Mucosa of gallbladder (tissue), 1 donor: ENCODE measurements at regions not wholly inside any gene's neighbourhood (a gene's known extent, or its start where the extent isn't known, plus 50 kb on each side); places are given as distances from the start of the nearest gene placed in this dataset.
"Not testable (repeated sequence)": the region's sequence is repeated elsewhere in the genome, so short reads cannot be mapped to it uniquely, and the experiment has no call there.

Source experiments
- DNase-seq: peaks from one replicate; pipeline ENCODE4 v3.0.0-alpha.2; 2020; ENCODE audit warnings: low spot score
- donor health status: DM: no; HTN: no; CAD: no.

DNA sequence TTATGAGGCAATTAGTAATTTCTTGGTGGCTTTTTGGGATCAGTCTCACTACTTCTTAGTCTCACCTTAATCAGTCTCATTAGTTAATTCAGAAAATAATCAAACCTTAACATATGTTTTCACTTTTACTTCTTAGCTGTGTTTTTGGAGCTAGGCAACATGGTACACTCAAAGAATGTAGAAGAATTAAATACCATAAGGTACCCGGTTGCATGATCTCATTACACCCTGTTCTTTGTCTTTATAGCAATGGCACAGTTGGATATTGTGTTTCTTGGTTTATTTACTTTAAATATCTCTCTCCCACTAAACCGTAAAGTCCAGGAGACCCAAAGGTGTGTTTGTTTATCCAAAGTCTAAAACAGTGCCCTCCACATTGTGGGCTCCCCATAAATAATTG, 132.3 kb downstream of the TNFSF18 start:
- DNase-seq = no peak

DNA sequence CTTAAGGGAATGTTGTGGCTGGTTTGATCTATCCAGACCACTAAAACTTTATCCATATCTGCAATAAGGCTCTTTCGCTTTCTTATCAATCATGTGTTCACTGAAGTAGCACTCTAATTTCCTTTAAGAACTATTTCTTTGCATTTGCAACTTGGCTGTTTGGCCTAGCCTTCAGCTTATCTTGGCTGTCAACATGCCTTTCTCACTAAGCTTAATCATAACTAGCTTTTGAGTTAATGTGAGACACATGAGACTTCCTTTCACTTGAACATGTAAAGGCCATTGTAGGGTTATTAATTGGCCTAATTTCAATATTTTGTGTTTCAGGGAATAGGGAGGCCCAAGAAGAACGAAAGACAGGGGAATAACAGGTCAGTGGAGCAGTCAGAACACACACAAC, 124.7 kb downstream of the TNFSF18 start:
- no peak for DNase-seq

DNA sequence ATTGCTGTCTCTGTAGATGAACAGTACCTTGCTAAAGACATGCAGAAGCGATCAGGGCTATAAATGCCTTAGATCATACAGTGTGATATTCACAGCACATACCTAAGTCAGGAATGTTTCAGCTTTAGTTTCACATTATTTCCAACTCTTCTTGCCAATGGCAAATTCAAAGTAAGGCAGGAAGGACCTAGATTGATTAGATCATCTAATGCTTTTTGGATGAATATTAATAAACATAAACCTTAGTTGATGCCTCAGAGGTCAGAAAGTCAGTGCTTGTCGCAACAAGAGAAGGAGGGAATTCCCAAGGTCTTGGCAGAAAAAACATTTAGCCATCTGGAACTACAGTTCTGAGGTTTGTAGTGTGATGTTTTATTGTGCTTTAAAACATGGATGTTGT, 122.3 kb downstream of the TNFSF18 start:
- DNase-seq = no peak

DNA sequence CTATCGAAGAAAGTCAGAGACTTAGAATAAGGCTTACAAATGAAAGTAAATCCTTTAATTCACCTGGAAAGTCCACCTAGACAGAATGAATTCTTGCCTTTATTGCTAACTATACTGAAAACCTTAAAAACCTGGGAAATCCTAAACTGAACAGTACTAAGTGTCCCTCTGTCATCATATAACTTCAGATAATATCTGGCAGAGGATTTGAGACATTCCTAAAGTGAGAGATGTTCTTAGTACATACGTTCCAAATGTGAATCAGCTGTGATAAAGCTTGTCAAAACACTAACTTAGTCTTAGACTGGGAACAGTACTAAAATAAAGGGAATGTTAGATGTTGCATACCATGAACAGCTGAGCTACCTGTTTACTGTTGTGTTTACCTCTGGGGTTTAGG, 121.7 kb downstream of the TNFSF18 start:
- DNase-seq = no peak

DNA sequence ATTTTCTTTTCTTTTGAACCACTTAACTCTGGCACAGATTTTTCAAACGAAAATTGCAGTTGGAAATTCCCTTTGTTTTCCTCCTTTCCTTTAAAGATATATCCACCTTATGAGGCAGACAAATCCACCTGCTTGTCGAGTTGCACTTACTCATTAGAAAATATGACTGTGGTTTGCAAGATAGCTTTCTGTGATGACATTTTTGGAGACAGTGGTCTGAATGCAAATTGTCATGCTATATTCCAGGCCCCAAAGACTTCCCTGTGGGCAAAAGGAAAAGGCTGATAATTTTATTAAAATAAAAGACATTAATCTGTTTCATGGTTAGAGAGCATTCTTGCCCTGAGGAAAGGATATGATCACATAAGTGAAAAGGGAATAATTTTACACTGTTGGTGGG, 120.6 kb downstream of the TNFSF18 start:
- DNase-seq = no peak

DNA sequence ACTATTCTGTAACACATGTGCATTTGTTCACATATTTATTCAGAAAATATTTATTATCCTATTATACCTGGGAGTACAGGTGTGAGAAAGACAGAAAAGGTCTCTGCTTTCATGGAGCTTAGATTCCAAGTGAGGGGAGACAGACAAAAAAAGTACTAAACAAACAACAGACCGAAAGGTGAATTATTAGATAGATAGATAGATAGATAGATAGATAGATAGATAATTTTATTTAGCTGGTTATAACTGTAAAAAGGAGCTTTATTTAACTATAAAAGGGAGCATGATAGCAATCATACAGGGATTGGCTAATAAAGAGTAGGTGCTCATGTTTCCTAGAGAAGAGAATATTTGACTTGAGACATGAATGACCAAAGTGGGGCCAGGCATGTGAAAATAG, 119.4 kb downstream of the TNFSF18 start:
- DNase-seq = no peak

DNA sequence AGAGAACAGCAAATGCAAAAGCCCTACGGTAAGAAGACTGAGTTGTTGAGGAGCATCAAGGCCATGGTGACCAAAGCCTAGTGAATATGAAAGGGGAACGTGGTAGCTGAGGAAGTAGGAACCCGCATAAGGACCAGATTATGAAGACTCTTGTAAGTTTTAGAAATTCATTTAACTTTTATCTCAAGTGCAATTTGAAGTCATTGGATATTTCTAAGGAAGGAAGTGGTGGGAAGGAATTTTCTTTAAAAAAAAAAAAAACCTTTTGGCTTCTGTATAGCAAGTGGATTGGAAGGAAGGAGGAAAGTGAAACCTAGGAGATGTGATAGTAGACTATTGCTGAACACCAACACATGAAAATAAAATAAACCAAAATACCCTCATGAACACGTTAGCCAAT, 119.0 kb downstream of the TNFSF18 start:
- no peak for DNase-seq

DNA sequence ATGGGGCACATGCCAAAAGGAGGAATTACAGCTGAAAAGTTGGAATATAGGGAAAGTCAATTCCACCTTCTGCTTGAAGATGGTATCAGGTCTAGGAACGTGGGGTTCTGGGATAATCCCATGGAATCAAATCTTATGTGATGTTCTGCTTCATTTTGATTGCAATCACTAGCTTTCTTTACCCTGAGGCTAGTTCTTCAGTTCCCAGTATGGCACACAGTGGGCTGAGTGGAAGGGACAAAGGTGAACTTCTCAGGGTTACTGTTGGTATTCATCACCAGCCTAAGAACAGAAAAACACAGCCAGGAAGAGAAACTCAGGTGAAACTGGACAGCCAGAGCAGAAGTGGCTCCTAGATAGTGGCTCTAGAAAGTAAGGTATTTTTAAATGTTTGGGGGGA, 117.8 kb downstream of the TNFSF18 start:
- DNase-seq = no peak

DNA sequence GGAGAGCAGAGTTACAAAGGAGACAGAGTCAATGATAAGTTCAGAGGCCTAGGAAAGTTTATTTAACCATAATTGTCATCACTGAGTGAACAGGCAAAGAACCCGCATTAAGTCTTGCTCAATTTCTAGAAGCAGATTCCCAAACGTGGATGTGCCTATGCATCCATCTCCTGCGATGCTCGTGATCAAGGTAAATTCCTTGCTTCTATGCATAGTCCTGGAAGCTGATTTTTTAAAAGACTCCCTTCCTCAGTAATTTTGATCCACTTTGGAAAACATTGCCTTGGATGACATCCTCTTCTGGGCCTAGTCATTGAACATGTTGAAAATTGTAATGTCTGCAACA, 116.4 kb downstream of the TNFSF18 start:
- DNase-seq = no peak

DNA sequence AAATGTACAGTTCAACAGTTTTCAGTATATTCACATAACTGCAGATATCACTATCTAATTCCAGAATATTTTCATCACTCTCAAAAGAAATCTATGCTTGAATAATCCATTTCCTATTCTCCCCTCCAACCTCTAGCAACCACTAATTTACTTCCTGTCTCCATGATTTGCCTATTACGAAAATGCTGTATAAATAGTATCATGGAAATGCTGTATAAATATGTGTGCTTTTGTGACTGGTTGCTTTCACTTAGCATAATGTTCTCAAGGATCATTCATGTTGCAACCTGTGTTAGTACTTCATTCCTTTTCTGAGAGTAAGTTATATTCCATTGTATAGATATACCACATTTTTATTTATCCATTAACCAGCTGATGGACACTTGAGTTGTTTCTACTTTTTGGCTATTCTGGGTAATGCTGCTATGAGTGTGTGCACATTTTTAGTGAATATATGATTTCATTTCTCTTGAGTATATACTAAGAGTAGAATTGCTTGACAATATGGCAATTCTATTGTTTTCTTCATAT, 115.6 kb downstream of the TNFSF18 start:
- DNase-seq = no peak

DNA sequence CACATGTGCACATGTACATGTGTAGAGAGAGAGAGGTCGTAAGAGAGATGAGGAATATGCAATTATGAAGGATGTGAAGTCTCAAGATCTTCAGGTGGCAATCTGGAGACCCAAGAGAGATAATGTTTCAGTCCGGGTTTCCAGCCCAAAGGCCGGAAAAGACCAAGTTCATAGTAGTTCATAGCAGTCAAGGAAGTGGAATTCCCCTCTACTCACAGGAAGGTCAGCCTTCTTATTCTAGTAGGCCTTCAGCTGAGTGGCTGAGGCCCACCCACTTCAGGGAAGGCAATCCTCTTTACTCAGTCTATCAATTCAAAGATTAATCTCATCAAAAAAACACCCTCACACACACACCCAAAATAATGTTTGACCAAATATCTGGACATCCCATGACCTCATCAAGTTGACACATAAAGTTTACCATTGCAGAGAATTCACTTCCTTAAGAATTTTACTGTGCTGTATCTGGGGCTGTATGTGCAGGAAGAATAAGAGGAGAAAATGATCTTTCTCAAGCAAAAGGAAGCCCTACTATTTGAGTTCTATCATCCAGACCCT, 114.6 kb downstream of the TNFSF18 start:
- no peak for DNase-seq

DNA sequence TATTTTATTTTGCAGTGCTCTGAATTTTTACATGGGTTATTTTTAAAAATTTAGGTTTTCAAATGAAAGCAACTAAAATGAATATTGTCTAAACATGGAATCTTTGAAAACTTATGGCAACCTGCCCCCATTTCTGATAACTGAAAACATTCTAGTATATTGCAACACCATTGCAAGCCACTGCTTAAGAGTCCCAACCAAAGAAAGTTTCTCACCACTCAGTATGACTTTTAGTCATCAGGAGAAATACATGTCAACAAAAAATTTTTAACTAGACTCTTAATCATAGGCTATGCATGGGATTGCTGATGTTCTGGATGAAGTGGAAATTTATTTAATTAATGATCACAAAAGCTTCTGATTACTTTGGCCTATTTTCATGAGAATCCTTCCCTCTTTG, 112.1 kb downstream of the TNFSF18 start:
- no peak for DNase-seq

DNA sequence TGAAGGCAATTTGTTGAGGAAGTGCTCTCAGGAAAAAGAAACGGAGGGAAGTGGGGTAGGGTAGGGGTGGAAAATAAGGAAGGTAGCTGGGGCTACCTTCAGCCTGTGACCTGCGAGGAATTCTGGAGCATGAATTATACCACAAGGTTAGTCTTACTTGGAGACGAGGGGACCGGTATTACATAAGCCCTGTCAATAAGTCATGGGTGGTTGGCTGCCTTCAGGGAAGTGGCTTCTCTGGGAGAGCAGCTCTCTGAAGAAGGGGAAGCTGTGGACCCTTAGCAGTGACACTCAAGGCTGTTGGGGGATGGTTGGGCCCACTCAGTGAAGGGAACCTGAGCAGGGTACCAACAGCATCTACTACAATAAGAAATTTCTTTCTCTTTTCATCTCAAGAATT, 111.3 kb downstream of the TNFSF18 start:
- DNase-seq = no peak

DNA sequence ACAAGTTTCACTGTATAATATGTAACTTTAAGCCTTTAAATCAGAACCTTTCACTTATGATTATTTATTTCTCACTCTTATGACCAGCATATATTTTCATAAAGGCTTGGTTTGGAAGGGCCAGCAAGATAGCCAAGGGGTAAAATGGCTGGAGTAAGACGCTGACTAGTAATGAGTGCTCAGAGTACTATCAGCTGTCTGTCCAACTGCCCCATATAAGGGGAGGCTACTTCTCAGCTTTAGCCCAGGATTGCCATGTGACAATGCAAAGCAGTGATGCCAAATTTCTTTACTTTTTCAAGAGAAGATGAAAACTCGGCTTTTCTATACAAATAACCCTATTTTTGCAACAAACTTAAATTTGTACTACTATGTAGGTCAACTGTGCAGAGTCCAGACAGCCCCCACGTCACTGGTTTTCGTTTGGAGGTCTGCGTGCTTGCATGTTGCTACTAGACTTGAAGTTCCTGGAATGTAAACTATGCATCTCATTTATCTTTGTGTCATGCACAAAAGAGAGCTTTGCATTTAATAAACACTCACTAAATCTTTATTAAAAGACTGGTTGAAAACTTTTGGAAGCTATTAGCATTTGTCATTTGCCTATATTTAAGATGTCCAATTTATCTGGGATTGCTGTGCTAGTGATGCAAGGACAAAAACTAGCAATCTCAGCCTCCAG, 110.4 kb downstream of the TNFSF18 start:
- peak; percentile 22 for DNase-seq

DNA sequence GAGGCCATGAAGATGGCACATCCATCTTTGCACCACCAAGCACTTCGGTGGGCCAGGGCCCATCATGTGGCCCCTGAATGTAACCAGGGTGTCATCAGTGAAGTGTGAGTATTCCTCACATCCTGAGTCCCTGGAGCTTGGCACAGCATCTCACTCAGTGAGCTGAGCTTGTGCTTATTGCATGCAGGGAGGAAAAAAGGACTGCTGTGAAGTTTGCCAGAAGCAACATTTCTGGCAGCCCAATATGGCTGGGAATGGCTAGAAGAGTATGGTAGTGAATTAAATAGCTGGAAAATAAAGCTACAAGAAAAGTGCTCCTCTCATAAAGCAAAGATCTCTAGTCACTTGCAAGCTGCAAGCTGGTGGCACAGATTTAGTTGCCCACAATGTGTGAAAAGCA, 109.3 kb downstream of the TNFSF18 start:
- no peak for DNase-seq

DNA sequence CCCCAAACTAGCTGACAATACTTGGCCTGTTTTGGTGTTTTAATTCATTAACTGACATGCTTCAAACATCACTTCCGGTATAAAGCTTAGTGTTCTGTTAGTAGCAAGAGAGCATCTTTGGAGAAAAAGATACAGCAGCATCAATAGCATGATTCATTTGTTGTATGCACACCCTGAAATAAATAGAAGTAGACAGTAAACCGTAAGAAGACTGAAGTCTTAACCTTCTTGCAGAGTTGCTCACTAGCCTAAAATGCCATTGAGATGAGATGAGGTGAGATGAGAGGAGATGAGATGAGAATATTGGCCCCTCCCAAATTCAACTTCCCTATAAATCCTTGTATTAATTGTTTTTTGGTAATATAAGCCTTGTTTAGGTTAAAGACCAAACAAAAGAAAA, 108.8 kb downstream of the TNFSF18 start:
- no peak for DNase-seq

DNA sequence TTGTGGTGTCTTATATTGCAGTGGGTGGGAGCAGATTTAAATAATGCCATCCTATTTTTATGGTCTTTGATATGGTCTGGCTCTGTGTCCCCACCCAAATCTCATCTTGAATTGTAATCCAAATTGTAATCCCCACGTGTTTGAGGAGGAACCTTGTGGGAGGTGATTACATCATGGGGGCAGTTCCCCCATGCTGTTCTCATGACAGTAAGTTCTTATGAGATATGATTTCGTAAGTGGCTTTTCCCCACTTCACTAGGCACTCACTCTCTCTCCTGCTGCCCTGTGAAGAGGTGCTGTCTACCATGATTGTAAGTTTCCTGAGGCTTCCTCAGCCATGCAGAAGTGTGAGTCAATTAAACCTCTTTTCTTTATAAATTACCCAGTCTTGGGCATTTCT, 107.6 kb downstream of the TNFSF18 start:
- not testable (repeated sequence) for DNase-seq

DNA sequence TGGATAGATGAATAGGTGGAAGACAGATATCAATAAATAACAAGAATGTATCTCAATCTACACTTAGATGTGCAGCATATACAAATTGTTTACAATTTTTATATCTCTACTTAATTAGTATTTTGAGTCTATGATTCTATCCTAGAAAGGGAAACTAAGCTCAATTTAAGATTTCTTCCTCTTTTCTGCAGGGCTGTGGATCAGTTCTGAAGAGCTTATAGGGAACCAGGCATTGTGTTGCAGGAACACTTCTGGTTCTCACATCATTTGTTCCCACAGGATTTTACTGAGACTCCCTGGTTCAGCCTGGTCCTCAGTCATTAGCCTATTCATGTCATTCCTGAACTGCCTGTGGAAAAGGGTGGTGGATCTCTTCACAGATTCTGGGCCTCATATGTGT, 105.8 kb downstream of the TNFSF18 start:
- DNase-seq = no peak

DNA sequence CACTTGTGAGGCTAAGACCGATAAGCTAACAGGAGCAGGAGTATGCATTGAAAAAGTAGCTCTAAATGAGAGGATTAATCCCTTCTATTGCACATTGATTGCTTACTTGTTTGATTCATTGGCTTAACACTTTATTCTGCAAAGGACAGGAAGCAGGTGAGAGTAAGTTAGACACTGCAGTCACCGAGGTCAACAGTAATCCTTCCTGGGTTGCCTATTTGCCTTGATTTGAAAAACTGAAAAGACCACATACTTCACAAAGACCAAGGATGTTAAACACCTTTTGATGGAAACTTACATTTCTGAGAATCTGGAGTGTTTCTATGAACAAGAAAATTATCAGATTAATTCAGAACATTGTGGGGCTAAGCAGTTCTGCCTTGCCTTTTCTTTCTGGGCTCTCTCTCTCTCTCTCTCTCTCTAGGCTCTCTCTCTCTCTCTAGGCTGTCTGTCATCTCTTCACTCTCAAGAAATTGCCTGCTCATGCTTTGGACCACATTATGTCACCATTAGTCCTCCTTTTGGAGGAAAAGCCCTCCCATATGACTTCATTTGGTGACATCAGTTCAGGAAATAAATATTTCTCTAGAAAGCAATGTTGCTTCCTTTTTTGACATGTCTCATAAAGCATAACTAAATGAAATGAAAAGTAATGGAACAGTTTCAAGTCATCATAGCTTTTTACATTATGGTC, 103.8 kb downstream of the TNFSF18 start:
- no peak for DNase-seq

DNA sequence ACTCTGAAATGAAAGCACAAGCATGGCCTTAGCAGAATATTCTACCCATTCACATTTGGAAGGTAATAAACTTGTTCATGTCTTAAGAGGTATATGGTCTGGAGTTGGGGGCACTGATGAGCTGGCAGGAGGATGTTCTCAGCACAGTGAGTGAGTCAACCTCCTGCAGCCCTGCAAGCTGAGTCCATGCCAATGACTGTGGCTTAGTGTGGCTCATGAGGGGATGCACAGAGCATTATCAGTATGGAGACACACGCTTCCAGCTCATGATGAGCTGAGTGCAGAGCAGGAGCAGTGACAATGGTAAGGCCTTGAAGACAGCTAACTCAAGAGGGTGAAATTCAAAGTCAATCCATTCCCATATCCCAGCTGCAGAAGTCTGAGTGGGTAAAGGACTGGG, 102.3 kb downstream of the TNFSF18 start:
- no peak for DNase-seq

DNA sequence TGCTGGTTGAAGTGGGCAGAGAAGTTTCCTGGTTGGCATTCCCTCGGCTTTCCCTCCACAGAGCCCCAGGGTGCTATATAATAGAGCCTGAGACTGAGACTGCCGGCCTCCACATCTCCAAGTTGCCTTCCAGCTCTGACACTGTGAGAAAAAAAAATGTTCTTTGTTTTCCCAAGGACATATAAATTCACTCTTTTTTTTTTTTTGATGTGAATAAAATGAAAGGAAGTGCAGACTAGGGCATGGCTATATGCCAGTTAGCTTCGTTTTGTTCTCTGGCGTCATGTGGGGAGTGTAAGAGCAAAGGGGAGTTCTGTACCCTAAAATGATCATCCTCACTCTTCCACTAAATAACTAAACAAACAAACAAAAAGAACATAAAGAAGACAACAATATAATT, 101.6 kb downstream of the TNFSF18 start:
- no peak for DNase-seq

DNA sequence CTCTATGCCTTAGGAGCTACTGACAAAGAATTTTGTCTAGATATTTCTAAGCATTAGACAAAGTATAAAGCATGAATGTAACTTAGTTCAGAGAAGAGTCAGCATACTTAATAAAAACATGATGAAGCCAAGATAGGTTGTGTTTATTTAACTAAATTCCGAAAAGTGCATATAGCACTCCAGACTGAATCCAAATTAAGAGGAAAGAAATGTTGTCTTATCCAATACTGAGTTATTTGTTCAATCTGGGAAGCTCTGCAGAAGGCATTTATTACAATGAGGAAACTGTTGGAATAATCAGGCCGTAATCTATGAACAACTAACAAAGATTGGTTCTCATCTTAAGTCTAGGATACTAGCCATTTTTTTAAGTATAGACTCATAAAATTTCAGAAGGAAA, 100.2 kb downstream of the TNFSF18 start:
- no peak for DNase-seq

DNA sequence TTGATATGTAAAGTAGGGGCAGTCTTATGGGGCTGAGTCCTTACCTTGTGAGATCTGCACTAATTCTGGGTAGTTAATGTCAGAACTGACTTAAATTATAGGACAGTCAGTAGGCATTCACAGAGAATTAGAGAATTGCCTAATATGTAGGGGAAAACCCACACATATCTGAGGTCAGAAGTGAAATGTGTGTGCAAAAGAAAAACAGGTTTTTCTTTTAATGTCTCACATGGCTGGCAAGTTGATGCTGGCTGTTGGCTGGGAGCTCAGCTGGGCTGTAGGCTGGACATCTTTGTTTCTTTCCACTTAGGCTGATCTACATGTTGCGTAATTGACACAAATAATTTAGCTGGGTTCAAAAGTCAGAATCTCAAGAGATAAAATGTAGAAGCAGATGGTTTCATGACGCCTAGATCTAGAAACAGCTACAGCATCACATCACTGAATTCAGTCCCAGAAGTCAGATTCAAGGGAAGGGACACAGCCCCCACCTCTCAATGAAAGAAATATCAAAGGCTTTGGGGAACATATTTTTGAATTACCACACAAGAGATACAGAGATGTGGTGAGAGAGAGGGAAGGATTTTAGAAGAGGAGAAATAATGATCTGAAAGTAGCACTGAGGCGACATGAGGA, 98.9 kb downstream of the TNFSF18 start:
- no peak for DNase-seq
